A549 (cell line): ENCODE measurements at regions not wholly inside any gene's neighbourhood (a gene's known extent, or its start where the extent isn't known, plus 50 kb on each side); places are given as distances from the start of the nearest gene placed in this dataset.

Experiments used
- ATAC-seq, 2 experiments: fragments of 200-7000 bp in 1 of 2; fragments of >200 bp in 1 of 2; cut with Nextera tagmentation in 1 of 2; cut with Tn5 transposase in 1 of 2; 3 replicates each; pipeline versions ENCODE4 v1.8.0 to v1.9.1; 2018 to 2020; ENCODE audit warnings: mild to moderate bottlenecking in 1 of 2, moderate library complexity in 1 of 2
- CTCF ChIA-PET: fragments of 300-600 bp; sonication (Branson Sonifier 250); formaldehyde crosslinking; extraction: SDS; loops from one replicate; lab custom pipeline; 2021; ENCODE audit warnings: antibody characterized with exemption, inconsistent platforms; lab: Yijun Ruan, JAX
- POLR2A ChIA-PET: fragments of 350-600 bp; formaldehyde crosslinking; extraction: SDS; loops from one replicate; lab custom pipeline; 2021; ENCODE audit warnings: antibody characterized with exemption, inconsistent platforms; lab: Yijun Ruan, JAX
- DNase-seq, 2 experiments: peaks; one replicate each; pipeline versions ENCODE4 v3.0.0 to v3.0.0-alpha.2; 2011 to 2016; ENCODE audit warnings: low read depth in 1 of 2, low spot score in 1 of 2
- FAIRE-seq: peaks from 2 replicates; lab custom pipeline; 2011; peaks lifted over from hg19 to GRCh38; lab: Jason Lieb, UNC
- H3K27ac ChIP-seq, 2 experiments: fragments of >200 bp; sonication (Bioruptor Twin); formaldehyde crosslinking; 3 replicates each; pipeline ENCODE4 v1.5.1; 2016 to 2017
- H3K4me1 ChIP-seq: fragments of >200 bp; sonication (Bioruptor Twin); formaldehyde crosslinking; 3 replicates; pipeline ENCODE4 v1.6.1; 2016
- H3K4me2 ChIP-seq: fragments of >200 bp; sonication (Bioruptor Twin); formaldehyde crosslinking; 3 replicates; pipeline ENCODE4 v1.6.1; 2016
- H3K4me3 ChIP-seq: fragments of >200 bp; sonication (Bioruptor Twin); formaldehyde crosslinking; 3 replicates; pipeline ENCODE4 v1.5.1; 2016
- H3K9me3 ChIP-seq: fragments of >200 bp; sonication (Bioruptor Twin); formaldehyde crosslinking; 3 replicates; pipeline ENCODE4 v1.6.1; 2016
- BHLHE40 ChIP-seq: IDR thresholded peaks from 2 replicates; pipeline ENCODE4 v1.6.1; 2012; ENCODE audit warnings: low read depth, low read length, inconsistent platforms
- CBX2 ChIP-seq: fragments of 200-600 bp; sonication (generic); IDR thresholded peaks from 2 replicates; pipeline ENCODE4 v1.6.1; 2016; ENCODE audit warnings: low read depth, mild to moderate bottlenecking, borderline replicate concordance
- CBX8 ChIP-seq: fragments of 200-600 bp; sonication (generic); IDR thresholded peaks from 2 replicates; pipeline ENCODE4 v1.6.1; 2016
- CEBPB ChIP-seq, 2 experiments: fragments of >200 bp in 1 of 2; sonication (Bioruptor Twin) in 1 of 2; formaldehyde crosslinking in 1 of 2; IDR thresholded peaks; 2 replicates each; pipeline ENCODE4 v1.6.1; 2012 to 2016
- CHD2 ChIP-seq: fragments of 150-350 bp; IDR thresholded peaks from 2 replicates; pipeline ENCODE4 v1.6.1; 2014; ENCODE audit warnings: low read length; ENCODE audit not compliant: partially characterized antibody
- EHF ChIP-seq: fragments of 250-450 bp; sonication (Bioruptor Pico); IDR thresholded peaks from 2 replicates; pipeline ENCODE4 v1.5.0; 2020; ENCODE audit warnings: mild to moderate bottlenecking
- EHMT2 ChIP-seq: fragments of 200-600 bp; sonication (generic); IDR thresholded peaks from 2 replicates; pipeline ENCODE4 v1.6.1; 2016; ENCODE audit warnings: antibody characterized with exemption, low read depth, mild to moderate bottlenecking, moderate library complexity
- FOSL2 ChIP-seq, 2 experiments: fragments of 450-650 bp in 1 of 2; fragments of >200 bp in 1 of 2; sonication (Bioruptor Twin) in 1 of 2; formaldehyde crosslinking; IDR thresholded peaks; 2 replicates each; pipeline versions ENCODE4 v1.5.0 to v1.6.1; 2016 to 2020; ENCODE audit warnings: mild to moderate bottlenecking in 1 of 2, moderate library complexity in 1 of 2
- HDAC2 ChIP-seq: fragments of 200-600 bp; sonication (generic); IDR thresholded peaks from 2 replicates; pipeline ENCODE4 v1.6.1; 2016
- HOXA7 ChIP-seq: fragments of 250-450 bp; sonication (Bioruptor Pico); IDR thresholded peaks from 2 replicates; pipeline ENCODE4 v1.5.0; 2020; ENCODE audit warnings: mild to moderate bottlenecking, moderate library complexity
- NPAS2 ChIP-seq: fragments of 250-450 bp; sonication (Bioruptor Pico); IDR thresholded peaks from 2 replicates; pipeline ENCODE4 v1.8.0; 2022; ENCODE audit warnings: mild to moderate bottlenecking, moderate library complexity, borderline replicate concordance
- NR3C1 ChIP-seq: fragments of >200 bp; sonication (Bioruptor Twin); formaldehyde crosslinking; IDR thresholded peaks from 3 replicates; pipeline ENCODE4 v1.6.1; 2017
- SREBF2 ChIP-seq: fragments of 450-650 bp; IDR thresholded peaks from 2 replicates; pipeline ENCODE4 v1.6.1; 2014; ENCODE audit warnings: mild to moderate bottlenecking, moderate library complexity
- TFCP2L1 ChIP-seq: fragments of 250-450 bp; sonication (Bioruptor Pico); IDR thresholded peaks from 2 replicates; pipeline ENCODE4 v1.5.0; 2021; ENCODE audit warnings: mild to moderate bottlenecking
- ZFP36 ChIP-seq: fragments of 450-650 bp; IDR thresholded peaks from 2 replicates; pipeline ENCODE4 v1.6.1; 2014; ENCODE audit warnings: borderline replicate concordance; ENCODE audit not compliant: partially characterized antibody
- ZNF302 ChIP-seq: fragments of 250-450 bp; sonication (Bioruptor Pico); IDR thresholded peaks from 2 replicates; pipeline ENCODE4 v1.9.0; 2021; ENCODE audit warnings: inconsistent platforms, mild to moderate bottlenecking, moderate library complexity
- WGBS: methylation state at CpG from one replicate; pipeline ENCODE4 v1.1.6; 2017; ENCODE audit errors: missing lambda C conversion rate; 5-methylcytosine and 5-hydroxymethylcytosine counted together
- TF ChIP-seq, protein P1 (sequence below): fragments of 250-450 bp; sonication (Bioruptor Pico); IDR thresholded peaks from 2 replicates; pipeline ENCODE4 v1.5.0; 2021; ENCODE audit warnings: mild to moderate bottlenecking, moderate library complexity, borderline replicate concordance
- TF ChIP-seq, protein P2 (sequence below): fragments of 200-600 bp; sonication (generic); IDR thresholded peaks from 2 replicates; pipeline ENCODE4 v1.6.1; 2016; ENCODE audit warnings: antibody characterized with exemption, mild to moderate bottlenecking, moderate library complexity
- TF ChIP-seq, protein P3 (sequence below): fragments of >200 bp; sonication (Bioruptor Twin); formaldehyde crosslinking; IDR thresholded peaks from 2 replicates; pipeline ENCODE4 v1.6.1; 2016

GRCh38 chr1:4269330-4269729 is 369.3 kb upstream of the C1orf174 start (continued):
- TF ChIP-seq EHF (no peak), NR3C1 (no peak), NPAS2 (no peak), SREBF2 (no peak), ZNF302 (no peak), HOXA7 (no peak)
- TF ChIP-seq, protein P1, sequence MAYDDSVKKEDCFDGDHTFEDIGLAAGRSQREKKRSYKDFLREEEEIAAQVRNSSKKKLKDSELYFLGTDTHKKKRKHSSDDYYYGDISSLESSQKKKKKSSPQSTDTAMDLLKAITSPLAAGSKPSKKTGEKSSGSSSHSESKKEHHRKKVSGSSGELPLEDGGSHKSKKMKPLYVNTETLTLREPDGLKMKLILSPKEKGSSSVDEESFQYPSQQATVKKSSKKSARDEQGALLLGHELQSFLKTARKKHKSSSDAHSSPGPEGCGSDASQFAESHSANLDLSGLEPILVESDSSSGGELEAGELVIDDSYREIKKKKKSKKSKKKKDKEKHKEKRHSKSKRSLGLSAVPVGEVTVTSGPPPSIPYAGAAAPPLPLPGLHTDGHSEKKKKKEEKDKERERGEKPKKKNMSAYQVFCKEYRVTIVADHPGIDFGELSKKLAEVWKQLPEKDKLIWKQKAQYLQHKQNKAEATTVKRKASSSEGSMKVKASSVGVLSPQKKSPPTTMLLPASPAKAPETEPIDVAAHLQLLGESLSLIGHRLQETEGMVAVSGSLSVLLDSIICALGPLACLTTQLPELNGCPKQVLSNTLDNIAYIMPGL (CRISPR knock-in tag) = no peak

DNA sequence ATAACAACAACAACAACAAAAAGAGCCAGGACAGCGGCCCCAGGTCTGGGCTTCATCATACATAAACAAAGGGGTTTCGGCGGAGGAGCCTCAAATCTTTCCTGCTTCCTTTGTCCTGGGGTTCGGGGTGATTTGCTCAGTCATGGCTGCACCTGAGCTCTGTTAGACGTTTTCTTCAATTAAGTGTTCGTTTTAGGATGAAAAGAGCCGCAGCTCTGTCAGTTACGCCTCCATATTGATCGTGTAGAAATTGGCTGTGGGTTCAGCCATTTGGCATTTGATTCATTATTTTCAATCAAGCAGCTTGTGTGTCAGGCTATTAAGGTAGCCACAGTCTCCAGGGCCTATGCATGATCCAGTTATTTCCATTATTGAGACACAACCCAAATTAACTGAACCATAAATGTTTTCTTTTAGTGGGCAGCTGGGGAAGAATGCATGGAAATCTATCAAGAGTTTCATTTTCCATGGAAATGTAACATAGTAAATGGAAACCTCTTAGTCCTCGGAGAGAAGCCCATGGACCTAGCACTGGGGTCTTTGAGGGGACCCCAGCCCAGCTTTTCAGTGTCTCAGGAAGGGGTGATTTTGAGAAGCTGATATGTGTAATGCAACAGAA is 370.0 kb upstream of the C1orf174 start:
- ATAC-seq (no peak), DNase-seq (no peak), FAIRE-seq (no peak)
- POLR2A ChIA-PET = no interaction called here
- Histone ChIP-seq H3K4me1 (peaks cover 17% of the 10 kb centered on the region), H3K27ac (no peak overlapping the region), H3K4me3 (no peak overlapping the region), H3K4me2 (no peak overlapping the region), H3K9me3 (peaks cover 2% of the 10 kb centered on the region; the same call in 1 of the 3 replicates)
- WGBS = 46% methylated on average over 10 of the region's 10 CpGs
- no peak for TF ChIP-seq HOXA7
- TF ChIP-seq ZFP36 = no peak
- TF ChIP-seq HDAC2 = no peak
- no peak for TF ChIP-seq CEBPB (IDR thresholded peaks at IDR 0.05)
- CTCF ChIA-PET = no interaction called here

- Histone ChIP-seq H3K27ac (no peak overlapping the region), H3K4me1 (peaks cover 17% of the 10 kb centered on the region), H3K4me3 (no peak overlapping the region), H3K9me3 (peaks cover 5% of the 10 kb centered on the region; the same call in 1 of the 3 replicates), H3K4me2 (no peak overlapping the region)
- TF ChIP-seq CBX8 = no peak
- no peak for TF ChIP-seq BHLHE40
- no peak for TF ChIP-seq EHMT2
- no peak for TF ChIP-seq CBX2
- no peak for TF ChIP-seq TFCP2L1
- TF ChIP-seq FOSL2 (IDR thresholded peaks at IDR 0.05) = no peak
- no peak for TF ChIP-seq FOSL2 (CRISPR knock-in tag; IDR thresholded peaks at IDR 0.05)
- TF ChIP-seq EHF = no peak
- TF ChIP-seq, protein P2, sequence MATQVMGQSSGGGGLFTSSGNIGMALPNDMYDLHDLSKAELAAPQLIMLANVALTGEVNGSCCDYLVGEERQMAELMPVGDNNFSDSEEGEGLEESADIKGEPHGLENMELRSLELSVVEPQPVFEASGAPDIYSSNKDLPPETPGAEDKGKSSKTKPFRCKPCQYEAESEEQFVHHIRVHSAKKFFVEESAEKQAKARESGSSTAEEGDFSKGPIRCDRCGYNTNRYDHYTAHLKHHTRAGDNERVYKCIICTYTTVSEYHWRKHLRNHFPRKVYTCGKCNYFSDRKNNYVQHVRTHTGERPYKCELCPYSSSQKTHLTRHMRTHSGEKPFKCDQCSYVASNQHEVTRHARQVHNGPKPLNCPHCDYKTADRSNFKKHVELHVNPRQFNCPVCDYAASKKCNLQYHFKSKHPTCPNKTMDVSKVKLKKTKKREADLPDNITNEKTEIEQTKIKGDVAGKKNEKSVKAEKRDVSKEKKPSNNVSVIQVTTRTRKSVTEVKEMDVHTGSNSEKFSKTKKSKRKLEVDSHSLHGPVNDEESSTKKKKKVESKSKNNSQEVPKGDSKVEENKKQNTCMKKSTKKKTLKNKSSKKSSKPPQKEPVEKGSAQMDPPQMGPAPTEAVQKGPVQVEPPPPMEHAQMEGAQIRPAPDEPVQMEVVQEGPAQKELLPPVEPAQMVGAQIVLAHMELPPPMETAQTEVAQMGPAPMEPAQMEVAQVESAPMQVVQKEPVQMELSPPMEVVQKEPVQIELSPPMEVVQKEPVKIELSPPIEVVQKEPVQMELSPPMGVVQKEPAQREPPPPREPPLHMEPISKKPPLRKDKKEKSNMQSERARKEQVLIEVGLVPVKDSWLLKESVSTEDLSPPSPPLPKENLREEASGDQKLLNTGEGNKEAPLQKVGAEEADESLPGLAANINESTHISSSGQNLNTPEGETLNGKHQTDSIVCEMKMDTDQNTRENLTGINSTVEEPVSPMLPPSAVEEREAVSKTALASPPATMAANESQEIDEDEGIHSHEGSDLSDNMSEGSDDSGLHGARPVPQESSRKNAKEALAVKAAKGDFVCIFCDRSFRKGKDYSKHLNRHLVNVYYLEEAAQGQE = no peak
- no peak for TF ChIP-seq CHD2
- TF ChIP-seq, protein P3, sequence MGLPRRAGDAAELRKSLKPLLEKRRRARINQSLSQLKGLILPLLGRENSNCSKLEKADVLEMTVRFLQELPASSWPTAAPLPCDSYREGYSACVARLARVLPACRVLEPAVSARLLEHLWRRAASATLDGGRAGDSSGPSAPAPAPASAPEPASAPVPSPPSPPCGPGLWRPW = no peak
- ChIA-PET CTCF (no interaction called here), POLR2A (no interaction called here)
- WGBS = 57% methylated on average over 13 of the region's 13 CpGs
- DNase-seq = no peak
- FAIRE-seq = no peak
- no peak for ATAC-seq
These were observed 370.7 kb upstream of the C1orf174 start for GRCh38 chr1:4270651-4271337.
